OCI-LY3 (cell line): ENCODE measurements at regions not wholly inside any gene's neighbourhood (a gene's known extent, or its start where the extent isn't known, plus 50 kb on each side); places are given as distances from the start of the nearest gene placed in this dataset.

ENCODE experiments used
- H2AFZ ChIP-seq: fragments of 200-600, 300-600 bp; shearing (Covaris generic); 2 replicates; pipeline ENCODE4 v1.6.0; 2014; ENCODE audit warnings: antibody characterized with exemption, low read depth, low read length
- H3K27ac ChIP-seq: fragments of 200-600, 300-600 bp; sonication (generic); 2 replicates; pipeline ENCODE4 v1.5.1; 2014; ENCODE audit warnings: mild to moderate bottlenecking, low read length, moderate library complexity, mixed read lengths
- H3K27me3 ChIP-seq: fragments of 200-600, 300-600 bp; sonication (generic); 2 replicates; pipeline ENCODE4 v1.6.1; 2014; ENCODE audit warnings: low read depth, low read length, mixed read lengths
- H3K36me3 ChIP-seq: fragments of 200-600, 300-600 bp; sonication (generic); replicated peaks from 2 replicates; pipeline ENCODE3; 2014; ENCODE audit warnings: low read depth, low read length, mixed read lengths
- H3K4me1 ChIP-seq: fragments of 300-600, 200-600 bp; sonication (generic); 2 replicates; pipeline ENCODE4 v1.6.1; 2014; ENCODE audit warnings: low read length, mixed read lengths
- H3K4me2 ChIP-seq: fragments of 200-600, 300-600 bp; sonication (generic); 2 replicates; pipeline ENCODE4 v1.6.1; 2014; ENCODE audit warnings: low read length, mixed read lengths
- H3K4me3 ChIP-seq: fragments of 300-600, 200-600 bp; sonication (generic); 2 replicates; pipeline ENCODE4 v1.5.1; 2014; ENCODE audit warnings: antibody characterized with exemption, mild to moderate bottlenecking, low read length, moderate library complexity
- H3K79me2 ChIP-seq: fragments of 300-600, 200-600 bp; shearing (Covaris generic); 2 replicates; pipeline ENCODE4 v1.6.1; 2014; ENCODE audit warnings: mild to moderate bottlenecking, low read length, mixed read lengths
- H3K9ac ChIP-seq: fragments of 300-600, 200-600 bp; shearing (Covaris generic); 2 replicates; pipeline ENCODE4 v1.6.0; 2014; ENCODE audit warnings: mild to moderate bottlenecking, low read length, moderate library complexity
- H3K9me3 ChIP-seq: fragments of 200-600, 300-600 bp; shearing (Covaris generic); 2 replicates; pipeline ENCODE4 v1.6.1; 2014; ENCODE audit warnings: low read length, mixed read lengths; ENCODE audit not compliant: insufficient read depth
- H4K20me1 ChIP-seq: fragments of 200-600, 300-600 bp; sonication (generic); 2 replicates; pipeline ENCODE4 v1.6.1; 2016; ENCODE audit warnings: low read length, mixed read lengths; ENCODE audit not compliant: insufficient read depth
- EZH2phosphoT487 ChIP-seq: fragments of 200-600 bp; shearing (Covaris generic); IDR thresholded peaks from 2 replicates; pipeline ENCODE4 v1.6.1; 2018; ENCODE audit warnings: antibody characterized with exemption, mixed run types, low read depth
- TF ChIP-seq, protein P1 (sequence below): fragments of 200-600, 300-600 bp; sonication (generic); IDR thresholded peaks from 2 replicates; pipeline ENCODE4 v1.5.1; 2014; ENCODE audit warnings: antibody characterized with exemption, low read length, low read depth

DNA sequence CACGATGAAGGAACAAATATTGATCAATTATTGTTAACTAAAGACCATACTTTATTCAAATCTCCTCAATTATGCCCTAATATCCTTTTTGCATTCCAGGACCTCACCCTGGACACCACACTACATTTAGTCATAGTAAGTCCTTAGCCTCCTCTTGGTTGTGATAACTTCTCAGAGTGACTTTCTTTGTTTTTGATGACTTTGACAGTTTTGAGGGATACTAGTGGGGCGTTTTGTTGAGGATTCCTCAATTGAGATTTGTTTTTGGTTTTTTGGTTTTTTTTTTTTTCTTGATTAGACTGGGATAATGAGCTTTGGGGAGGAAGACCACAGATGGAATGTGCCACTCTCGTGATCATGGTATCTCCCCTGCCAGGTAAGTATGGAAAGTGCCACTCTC lies 105.5 kb downstream of the SOX9 start:
- H2AFZ ChIP-seq = no peak overlapping the region
- H3K9me3 ChIP-seq = no peaks in the 10 kb centered on the region
- H3K36me3 ChIP-seq = no peaks in the 10 kb centered on the region
- no peaks in the 10 kb centered on the region for H3K4me1 ChIP-seq
- no peak overlapping the region for H3K4me3 ChIP-seq
- H4K20me1 ChIP-seq = no peaks in the 10 kb centered on the region
- H3K79me2 ChIP-seq = no peaks in the 10 kb centered on the region
- no peaks in the 10 kb centered on the region for H3K27me3 ChIP-seq
- no peak overlapping the region for H3K9ac ChIP-seq
- no peak overlapping the region for H3K27ac ChIP-seq
- TF ChIP-seq, protein P1, sequence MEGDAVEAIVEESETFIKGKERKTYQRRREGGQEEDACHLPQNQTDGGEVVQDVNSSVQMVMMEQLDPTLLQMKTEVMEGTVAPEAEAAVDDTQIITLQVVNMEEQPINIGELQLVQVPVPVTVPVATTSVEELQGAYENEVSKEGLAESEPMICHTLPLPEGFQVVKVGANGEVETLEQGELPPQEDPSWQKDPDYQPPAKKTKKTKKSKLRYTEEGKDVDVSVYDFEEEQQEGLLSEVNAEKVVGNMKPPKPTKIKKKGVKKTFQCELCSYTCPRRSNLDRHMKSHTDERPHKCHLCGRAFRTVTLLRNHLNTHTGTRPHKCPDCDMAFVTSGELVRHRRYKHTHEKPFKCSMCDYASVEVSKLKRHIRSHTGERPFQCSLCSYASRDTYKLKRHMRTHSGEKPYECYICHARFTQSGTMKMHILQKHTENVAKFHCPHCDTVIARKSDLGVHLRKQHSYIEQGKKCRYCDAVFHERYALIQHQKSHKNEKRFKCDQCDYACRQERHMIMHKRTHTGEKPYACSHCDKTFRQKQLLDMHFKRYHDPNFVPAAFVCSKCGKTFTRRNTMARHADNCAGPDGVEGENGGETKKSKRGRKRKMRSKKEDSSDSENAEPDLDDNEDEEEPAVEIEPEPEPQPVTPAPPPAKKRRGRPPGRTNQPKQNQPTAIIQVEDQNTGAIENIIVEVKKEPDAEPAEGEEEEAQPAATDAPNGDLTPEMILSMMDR = no peak
- no peak for TF ChIP-seq EZH2phosphoT487
- no peak overlapping the region for H3K4me2 ChIP-seq

DNA sequence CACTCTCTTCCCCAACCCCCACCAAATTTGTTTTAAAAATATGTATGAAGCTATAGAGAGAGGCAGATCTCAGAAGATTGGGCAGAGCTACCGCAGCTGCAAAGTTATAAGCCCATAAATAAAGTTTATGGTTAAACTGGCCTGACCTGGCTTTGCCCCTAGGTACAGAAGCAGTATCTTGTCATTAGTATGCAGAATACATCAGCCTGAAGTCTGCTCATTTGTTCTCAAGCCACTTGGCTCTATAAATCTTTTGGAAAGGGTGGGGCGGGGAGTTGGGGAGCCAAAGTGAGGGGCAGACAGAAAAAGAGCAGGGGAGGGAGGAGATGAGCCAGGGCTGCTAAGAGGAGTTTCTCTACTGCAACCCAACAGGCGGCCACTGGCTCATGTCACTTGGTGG lies 113.2 kb downstream of the SOX9 start:
- no peaks in the 10 kb centered on the region for H3K9me3 ChIP-seq
- no peak overlapping the region for H2AFZ ChIP-seq
- H3K4me2 ChIP-seq = no peak overlapping the region
- H3K4me3 ChIP-seq = no peak overlapping the region
- H3K36me3 ChIP-seq = no peaks in the 10 kb centered on the region
- no peaks in the 10 kb centered on the region for H3K4me1 ChIP-seq
- H3K27ac ChIP-seq = no peak overlapping the region
- no peaks in the 10 kb centered on the region for H4K20me1 ChIP-seq
- no peaks in the 10 kb centered on the region for H3K27me3 ChIP-seq
- no peaks in the 10 kb centered on the region for H3K79me2 ChIP-seq
- H3K9ac ChIP-seq = no peak overlapping the region
- no peak for TF ChIP-seq EZH2phosphoT487
- TF ChIP-seq, protein P1 = no peak

DNA sequence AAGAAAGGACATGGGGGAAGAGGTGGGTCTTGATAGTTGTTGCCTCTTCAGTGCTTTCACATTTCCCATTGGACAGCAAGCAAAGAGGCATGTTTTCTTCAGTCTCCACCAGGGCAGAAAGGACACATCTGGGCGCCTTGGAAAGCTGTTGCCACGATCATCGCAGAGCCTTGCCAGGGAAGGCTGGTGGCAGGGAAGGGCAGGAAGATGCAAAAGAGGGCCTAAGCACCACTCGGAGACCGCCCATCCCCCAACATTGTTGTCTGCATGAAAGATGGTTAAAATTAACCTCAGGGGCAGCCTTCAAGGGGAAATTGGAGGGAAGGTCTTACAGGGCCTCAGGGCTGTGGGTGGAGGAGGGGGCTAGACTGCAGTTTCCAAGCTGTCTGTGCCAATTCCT lies 114.2 kb downstream of the SOX9 start:
- Histone ChIP-seq H4K20me1 (no peaks in the 10 kb centered on the region), H3K27ac (no peak overlapping the region), H3K36me3 (no peaks in the 10 kb centered on the region), H3K27me3 (no peaks in the 10 kb centered on the region), H3K4me2 (no peak overlapping the region), H3K9ac (no peak overlapping the region), H2AFZ (no peak overlapping the region), H3K4me3 (no peak overlapping the region), H3K79me2 (no peaks in the 10 kb centered on the region), H3K4me1 (no peaks in the 10 kb centered on the region), H3K9me3 (no peaks in the 10 kb centered on the region)
- no peak for TF ChIP-seq EZH2phosphoT487
- TF ChIP-seq, protein P1 = no peak

DNA sequence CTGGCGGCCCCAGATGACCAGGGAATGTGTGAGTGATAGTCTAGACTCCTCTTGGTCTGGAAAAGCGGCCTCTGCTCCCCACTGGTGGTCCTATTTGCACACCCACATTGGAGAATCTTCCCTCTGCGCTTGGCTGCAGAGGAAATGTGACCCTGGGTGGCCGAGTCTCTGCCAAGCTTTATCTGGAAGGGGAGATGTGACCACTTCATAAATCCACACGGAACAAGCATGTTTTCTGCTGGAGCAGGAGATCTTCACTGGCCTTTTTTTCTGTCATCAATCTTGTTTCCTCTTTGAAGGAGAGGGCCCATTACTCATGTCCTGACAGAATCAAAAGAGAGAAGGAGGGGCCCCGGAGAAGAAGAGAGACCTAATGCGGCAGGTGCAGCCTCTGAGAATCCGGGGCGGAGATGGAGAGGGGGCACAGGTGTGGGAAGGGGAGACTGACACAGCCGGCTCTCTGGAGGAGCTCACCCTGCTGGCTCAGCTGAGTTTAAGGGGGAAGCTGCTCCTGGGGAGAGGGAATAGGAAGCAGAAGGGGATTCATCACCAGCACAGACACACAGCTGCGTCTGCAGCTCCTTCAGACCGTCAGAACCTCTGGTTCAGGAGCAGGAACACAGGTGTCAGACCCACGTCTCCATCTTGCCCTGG lies 116.3 kb downstream of the SOX9 start:
- Histone ChIP-seq H3K36me3 (no peaks in the 10 kb centered on the region), H3K4me1 (no peaks in the 10 kb centered on the region), H3K9ac (no peak overlapping the region), H3K27me3 (no peaks in the 10 kb centered on the region), H3K27ac (no peak overlapping the region), H3K4me2 (no peak overlapping the region), H2AFZ (no peak overlapping the region), H3K79me2 (no peaks in the 10 kb centered on the region), H3K4me3 (no peak overlapping the region), H3K9me3 (no peaks in the 10 kb centered on the region), H4K20me1 (no peaks in the 10 kb centered on the region)
- TF ChIP-seq, protein P1 = no peak
- no peak for TF ChIP-seq EZH2phosphoT487
